ENCODE measurements at regions not wholly inside any gene's neighbourhood (a gene's known extent, or its start where the extent isn't known, plus 50 kb on each side); places are given as distances from the start of the nearest gene placed in this dataset.

DNA sequence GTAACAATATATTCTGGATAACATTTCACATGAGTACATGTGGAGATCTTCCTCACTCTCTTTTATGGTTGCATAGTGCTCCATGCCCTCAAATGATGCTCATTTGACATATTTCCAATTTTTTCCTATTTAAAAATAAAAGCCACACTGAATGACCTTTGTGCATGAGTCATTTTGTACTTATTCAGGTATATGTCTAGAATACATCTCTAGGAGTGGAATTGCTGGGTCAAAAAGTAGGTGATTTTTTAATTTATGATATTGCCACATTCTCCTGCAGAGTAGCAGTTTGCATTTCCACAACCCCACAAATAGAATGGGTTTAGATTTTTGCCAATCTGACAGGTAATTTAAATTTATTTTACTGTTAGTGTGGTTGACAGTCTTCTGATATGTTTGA is 104.8 kb downstream of the RPAP3 start:
- TF ChIP-seq, protein P1, sequence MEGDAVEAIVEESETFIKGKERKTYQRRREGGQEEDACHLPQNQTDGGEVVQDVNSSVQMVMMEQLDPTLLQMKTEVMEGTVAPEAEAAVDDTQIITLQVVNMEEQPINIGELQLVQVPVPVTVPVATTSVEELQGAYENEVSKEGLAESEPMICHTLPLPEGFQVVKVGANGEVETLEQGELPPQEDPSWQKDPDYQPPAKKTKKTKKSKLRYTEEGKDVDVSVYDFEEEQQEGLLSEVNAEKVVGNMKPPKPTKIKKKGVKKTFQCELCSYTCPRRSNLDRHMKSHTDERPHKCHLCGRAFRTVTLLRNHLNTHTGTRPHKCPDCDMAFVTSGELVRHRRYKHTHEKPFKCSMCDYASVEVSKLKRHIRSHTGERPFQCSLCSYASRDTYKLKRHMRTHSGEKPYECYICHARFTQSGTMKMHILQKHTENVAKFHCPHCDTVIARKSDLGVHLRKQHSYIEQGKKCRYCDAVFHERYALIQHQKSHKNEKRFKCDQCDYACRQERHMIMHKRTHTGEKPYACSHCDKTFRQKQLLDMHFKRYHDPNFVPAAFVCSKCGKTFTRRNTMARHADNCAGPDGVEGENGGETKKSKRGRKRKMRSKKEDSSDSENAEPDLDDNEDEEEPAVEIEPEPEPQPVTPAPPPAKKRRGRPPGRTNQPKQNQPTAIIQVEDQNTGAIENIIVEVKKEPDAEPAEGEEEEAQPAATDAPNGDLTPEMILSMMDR (IDR thresholded peaks at IDR 0.05; ENCODE audit: insufficient read depth, low read length, poor library complexity, severe bottlenecking): no peak
- TF ChIP-seq EZH2phosphoT487 (conservative IDR thresholded peaks at IDR 0.05; ENCODE audit: low read length): no peak
